Smooth muscle cell (in vitro differentiated cells): ENCODE measurements at regions not wholly inside any gene's neighbourhood (a gene's known extent, or its start where the extent isn't known, plus 50 kb on each side); places are given as distances from the start of the nearest gene placed in this dataset.

Source experiments
- DNase-seq: peaks from one replicate; lab custom pipeline; 2025; ENCODE audit not compliant: unreplicated experiment; lab: John Stamatoyannopoulos, UW
- H2AFZ ChIP-seq: fragments of 200-600 bp; sonication (generic); 2 replicates; pipeline ENCODE4 v1.6.0; 2016; ENCODE audit warnings: antibody characterized with exemption, low read depth, mild to moderate bottlenecking
- H3F3A ChIP-seq: fragments of 200-600 bp; sonication (generic); 2 replicates; pipeline ENCODE4 v1.6.0; 2017; ENCODE audit warnings: antibody characterized with exemption, low read depth
- H3K27ac ChIP-seq: fragments of 200-600 bp; sonication (generic); 2 replicates; pipeline ENCODE4 v1.5.1; 2016; ENCODE audit warnings: low read depth, mild to moderate bottlenecking
- H3K27me3 ChIP-seq: fragments of 200-600 bp; sonication (generic); 2 replicates; pipeline ENCODE4 v1.6.1; 2016; ENCODE audit warnings: low read depth, mild to moderate bottlenecking
- H3K36me3 ChIP-seq: fragments of 200-600 bp; sonication (generic); 2 replicates; pipeline ENCODE4 v1.5.1; 2016; ENCODE audit warnings: low read depth
- H3K4me1 ChIP-seq: fragments of 200-600 bp; sonication (generic); 2 replicates; pipeline ENCODE4 v1.5.1; 2016; ENCODE audit warnings: low read depth
- H3K4me2 ChIP-seq: fragments of 200-600 bp; sonication (generic); 2 replicates; pipeline ENCODE4 v1.6.0; 2016; ENCODE audit warnings: mild to moderate bottlenecking
- H3K4me3 ChIP-seq: fragments of 200-600 bp; sonication (generic); 2 replicates; pipeline ENCODE4 v1.5.1; 2016; ENCODE audit warnings: mild to moderate bottlenecking
- H3K79me2 ChIP-seq: fragments of 200-600 bp; sonication (generic); 2 replicates; pipeline ENCODE4 v1.6.0; 2016; ENCODE audit warnings: low read depth, mild to moderate bottlenecking
- H3K9ac ChIP-seq: fragments of 200-600 bp; sonication (generic); 2 replicates; pipeline ENCODE4 v1.6.0; 2016; ENCODE audit warnings: low read depth
- H3K9me3 ChIP-seq: fragments of 200-600 bp; sonication (generic); replicated peaks from 2 replicates; pipeline ENCODE4 v1.5.1; 2016; ENCODE audit warnings: low read depth
- H4K20me1 ChIP-seq: fragments of 200-600 bp; sonication (generic); 2 replicates; pipeline ENCODE4 v1.6.0; 2016; ENCODE audit warnings: low read depth
- WGBS: methylation state at CpG from one replicate; pipeline ENCODE4 v1.1.7; 2016; ENCODE audit warnings: low lambda C conversion rate; 5-methylcytosine and 5-hydroxymethylcytosine counted together
- TF ChIP-seq, protein P1 (sequence below): fragments of 200-600 bp; sonication (generic); IDR thresholded peaks from 2 replicates; pipeline ENCODE4 v1.5.1; 2017; ENCODE audit warnings: borderline replicate concordance, mild to moderate bottlenecking, antibody characterized with exemption; ENCODE audit not compliant: insufficient read depth, poor library complexity, severe bottlenecking

- Histone ChIP-seq H3K36me3 (no peaks in the 10 kb centered on the region), H3F3A (peaks cover 7% of the 10 kb centered on the region), H3K27ac (peak overlapping the region; percentile 75), H4K20me1 (no peaks in the 10 kb centered on the region), H3K4me2 (no peak overlapping the region), H3K9ac (no peak overlapping the region), H3K9me3 (no peaks in the 10 kb centered on the region), H3K4me1 (peaks cover 15% of the 10 kb centered on the region), H2AFZ (no peak overlapping the region), H3K79me2 (no peaks in the 10 kb centered on the region), H3K4me3 (no peak overlapping the region), H3K27me3 (no peaks in the 10 kb centered on the region)
- 75% methylated on average over 1 of the region's 1 CpG for WGBS
- TF ChIP-seq, protein P1, sequence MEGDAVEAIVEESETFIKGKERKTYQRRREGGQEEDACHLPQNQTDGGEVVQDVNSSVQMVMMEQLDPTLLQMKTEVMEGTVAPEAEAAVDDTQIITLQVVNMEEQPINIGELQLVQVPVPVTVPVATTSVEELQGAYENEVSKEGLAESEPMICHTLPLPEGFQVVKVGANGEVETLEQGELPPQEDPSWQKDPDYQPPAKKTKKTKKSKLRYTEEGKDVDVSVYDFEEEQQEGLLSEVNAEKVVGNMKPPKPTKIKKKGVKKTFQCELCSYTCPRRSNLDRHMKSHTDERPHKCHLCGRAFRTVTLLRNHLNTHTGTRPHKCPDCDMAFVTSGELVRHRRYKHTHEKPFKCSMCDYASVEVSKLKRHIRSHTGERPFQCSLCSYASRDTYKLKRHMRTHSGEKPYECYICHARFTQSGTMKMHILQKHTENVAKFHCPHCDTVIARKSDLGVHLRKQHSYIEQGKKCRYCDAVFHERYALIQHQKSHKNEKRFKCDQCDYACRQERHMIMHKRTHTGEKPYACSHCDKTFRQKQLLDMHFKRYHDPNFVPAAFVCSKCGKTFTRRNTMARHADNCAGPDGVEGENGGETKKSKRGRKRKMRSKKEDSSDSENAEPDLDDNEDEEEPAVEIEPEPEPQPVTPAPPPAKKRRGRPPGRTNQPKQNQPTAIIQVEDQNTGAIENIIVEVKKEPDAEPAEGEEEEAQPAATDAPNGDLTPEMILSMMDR, result no peak
- DNase-seq, result no peak
Measured at GRCh38 chr5:148912146-148912545, 85.7 kb downstream of the ADRB2 start.

GRCh38 chr5:148912714-148913398 lies 86.4 kb downstream of the ADRB2 start:
- H3K27me3 ChIP-seq, result peaks cover 4% of the 10 kb centered on the region
- no peaks in the 10 kb centered on the region for H4K20me1 ChIP-seq
- peak overlapping the region; percentile 16 for H3K9ac ChIP-seq
- no peak for DNase-seq
- H2AFZ ChIP-seq, result no peak overlapping the region
- no peak overlapping the region for H3K4me3 ChIP-seq
- 3% methylated on average over 9 of the region's 9 CpGs for WGBS
- H3F3A ChIP-seq, result peaks cover 7% of the 10 kb centered on the region
- H3K79me2 ChIP-seq, result no peaks in the 10 kb centered on the region
- H3K9me3 ChIP-seq, result no peaks in the 10 kb centered on the region
- peaks cover 15% of the 10 kb centered on the region for H3K4me1 ChIP-seq
- H3K36me3 ChIP-seq, result no peaks in the 10 kb centered on the region
- H3K4me2 ChIP-seq, result peak overlapping the region; percentile 54
- H3K27ac ChIP-seq, result peak overlapping the region; percentile 76
- TF ChIP-seq, protein P1, result peak; percentile 11

GRCh38 chr5:148913493-148913892 lies 87.1 kb downstream of the ADRB2 start:
- no peak for DNase-seq
- H4K20me1 ChIP-seq, result no peaks in the 10 kb centered on the region
- TF ChIP-seq, protein P1, result no peak
- H3F3A ChIP-seq, result peaks cover 7% of the 10 kb centered on the region
- H3K4me1 ChIP-seq, result peaks cover 15% of the 10 kb centered on the region
- H3K9me3 ChIP-seq, result no peaks in the 10 kb centered on the region
- no peaks in the 10 kb centered on the region for H3K36me3 ChIP-seq
- H3K4me2 ChIP-seq, result peak overlapping the region; percentile 38
- peak overlapping the region; percentile 16 for H3K9ac ChIP-seq
- WGBS, result 66% methylated on average over 6 of the region's 6 CpGs
- H3K79me2 ChIP-seq, result no peaks in the 10 kb centered on the region
- H3K27me3 ChIP-seq, result peaks cover 4% of the 10 kb centered on the region
- H3K27ac ChIP-seq, result peak overlapping the region; percentile 76
- no peak overlapping the region for H3K4me3 ChIP-seq
- no peak overlapping the region for H2AFZ ChIP-seq

- Histone ChIP-seq H3K9me3 (no peaks in the 10 kb centered on the region), H3F3A (peaks cover 7% of the 10 kb centered on the region), H3K9ac (peak overlapping the region; percentile 16), H4K20me1 (no peaks in the 10 kb centered on the region), H2AFZ (no peak overlapping the region), H3K27ac (peak overlapping the region; percentile 76), H3K36me3 (no peaks in the 10 kb centered on the region), H3K27me3 (peaks cover 4% of the 10 kb centered on the region), H3K4me3 (no peak overlapping the region), H3K4me1 (peaks cover 15% of the 10 kb centered on the region), H3K79me2 (no peaks in the 10 kb centered on the region), H3K4me2 (peak overlapping the region; percentile 38)
- TF ChIP-seq, protein P1, result no peak
- 7% methylated on average over 2 of the region's 2 CpGs for WGBS
- no peak for DNase-seq
Measured at GRCh38 chr5:148913985-148914431, 87.6 kb downstream of the ADRB2 start.
